ENCODE measurements at regions not wholly inside any gene's neighbourhood (a gene's known extent, or its start where the extent isn't known, plus 50 kb on each side); places are given as distances from the start of the nearest gene placed in this dataset.

GRCh38 chr13:111521030-111521429 is 200.6 kb downstream of the TEX29 start:
- TF ChIP-seq POLR2A (IDR thresholded peaks at IDR 0.05): no peak
- TF ChIP-seq CTCF (IDR thresholded peaks at IDR 0.05): no peak
